ENCODE measurements at regions not wholly inside any gene's neighbourhood (a gene's known extent, or its start where the extent isn't known, plus 50 kb on each side); places are given as distances from the start of the nearest gene placed in this dataset.

DNA sequence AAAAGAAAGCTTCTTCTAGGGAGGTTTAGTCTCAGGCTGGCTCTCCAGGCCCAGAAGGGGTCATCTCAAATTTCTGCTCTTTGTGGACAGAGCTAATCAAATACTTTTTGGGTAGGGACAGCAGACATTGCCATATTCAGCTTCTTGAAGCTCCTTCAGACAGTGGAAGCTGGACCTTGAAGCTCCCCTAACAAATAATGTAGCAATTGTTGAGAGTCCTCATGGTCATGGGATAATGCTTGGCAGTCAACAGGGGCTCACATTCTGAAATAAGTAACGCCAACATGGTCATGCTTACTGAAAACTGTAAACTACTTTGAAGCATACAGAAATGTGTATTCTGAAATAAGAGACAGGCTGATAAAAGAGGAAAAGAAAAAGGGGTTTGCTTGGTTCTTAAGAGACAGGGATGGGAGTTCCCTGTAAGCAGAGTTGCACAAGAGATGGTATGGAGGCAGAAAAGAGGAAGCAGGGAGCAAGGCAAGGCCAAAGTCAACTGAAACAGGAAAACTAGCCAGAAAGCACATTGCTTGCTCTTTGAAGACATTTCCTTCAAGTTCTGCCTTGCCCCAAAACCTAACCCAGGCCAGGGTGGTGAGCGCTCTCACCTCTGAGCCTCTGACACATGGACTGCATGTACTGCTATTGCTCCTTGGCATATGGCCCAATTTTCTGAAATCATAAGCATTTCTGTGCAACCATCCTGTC, 53.1 kb upstream of the KMT2E start:
- no peaks in the 10 kb centered on the region for H3F3A ChIP-seq (ENCODE audit: insufficient read depth, low read depth)
- H3K9me2 ChIP-seq (ENCODE audit: insufficient read depth) = no peaks in the 10 kb centered on the region
- ChIA-PET CTCF (no interaction called here), POLR2A (ENCODE audit: unreplicated experiment) (interaction anchor here (0.6 kb wide), 1 partner anchor 46 kb away, joined by 7 read pairs; no protein-coding TSS in a partner anchor)
- H3K79me2 ChIP-seq (ENCODE audit: low read depth) = no peaks in the 10 kb centered on the region
- intact Hi-C loops (cut with micrococcal nuclease; ENCODE audit: unreplicated experiment) = no loop called here
- H3K4me3 ChIP-seq = no peak overlapping the region
- no TSS peak for BruUV-seq (replicated peaks)
- no peaks in the 10 kb centered on the region for H4K20me1 ChIP-seq (ENCODE audit: insufficient read depth)
- H3K27ac ChIP-seq = no peak overlapping the region
- no peak overlapping the region for H2AFZ ChIP-seq
- no peak for DNase-seq
- H3K9me3 ChIP-seq (ENCODE audit: insufficient read depth, low read depth) = no peaks in the 10 kb centered on the region
- no peak overlapping the region for H3K4me2 ChIP-seq
- H3K36me3 ChIP-seq (ENCODE audit: low read depth) = no peaks in the 10 kb centered on the region
- H3K4me1 ChIP-seq (replicated peaks; ENCODE audit: insufficient read depth) = no peaks in the 10 kb centered on the region
- TF ChIP-seq, protein P1, sequence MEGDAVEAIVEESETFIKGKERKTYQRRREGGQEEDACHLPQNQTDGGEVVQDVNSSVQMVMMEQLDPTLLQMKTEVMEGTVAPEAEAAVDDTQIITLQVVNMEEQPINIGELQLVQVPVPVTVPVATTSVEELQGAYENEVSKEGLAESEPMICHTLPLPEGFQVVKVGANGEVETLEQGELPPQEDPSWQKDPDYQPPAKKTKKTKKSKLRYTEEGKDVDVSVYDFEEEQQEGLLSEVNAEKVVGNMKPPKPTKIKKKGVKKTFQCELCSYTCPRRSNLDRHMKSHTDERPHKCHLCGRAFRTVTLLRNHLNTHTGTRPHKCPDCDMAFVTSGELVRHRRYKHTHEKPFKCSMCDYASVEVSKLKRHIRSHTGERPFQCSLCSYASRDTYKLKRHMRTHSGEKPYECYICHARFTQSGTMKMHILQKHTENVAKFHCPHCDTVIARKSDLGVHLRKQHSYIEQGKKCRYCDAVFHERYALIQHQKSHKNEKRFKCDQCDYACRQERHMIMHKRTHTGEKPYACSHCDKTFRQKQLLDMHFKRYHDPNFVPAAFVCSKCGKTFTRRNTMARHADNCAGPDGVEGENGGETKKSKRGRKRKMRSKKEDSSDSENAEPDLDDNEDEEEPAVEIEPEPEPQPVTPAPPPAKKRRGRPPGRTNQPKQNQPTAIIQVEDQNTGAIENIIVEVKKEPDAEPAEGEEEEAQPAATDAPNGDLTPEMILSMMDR (conservative IDR thresholded peaks at IDR 0.05) = no peak
- no peak for TF ChIP-seq EZH2 (IDR thresholded peaks at IDR 0.05; ENCODE audit: low read depth)
- no peaks in the 10 kb centered on the region for H3K27me3 ChIP-seq (ENCODE audit: insufficient read depth, low read depth)

DNA sequence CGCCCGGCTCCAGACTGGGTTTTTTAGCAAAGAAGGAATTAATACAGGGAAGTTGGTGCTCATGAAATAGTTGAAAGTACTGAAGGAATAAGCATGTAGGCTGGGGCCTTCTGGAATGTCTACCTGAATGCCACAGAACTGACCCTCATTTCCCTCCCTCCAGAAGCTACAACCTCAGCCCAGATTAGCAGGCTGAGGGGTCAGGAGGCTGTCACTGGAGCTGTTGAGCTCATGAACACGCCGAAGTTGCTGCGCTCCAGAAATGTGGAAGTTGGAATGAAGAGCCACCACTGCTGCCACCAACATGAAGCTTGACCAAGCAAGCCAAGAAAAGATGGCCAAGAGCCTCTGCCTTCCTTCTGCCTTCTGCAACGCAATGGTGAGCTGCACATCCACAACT, 52.2 kb upstream of the KMT2E start:
- TF ChIP-seq EZH2 (IDR thresholded peaks at IDR 0.05; ENCODE audit: low read depth) = no peak
- TF ChIP-seq, protein P1 (conservative IDR thresholded peaks at IDR 0.05) = no peak
- Histone ChIP-seq H3F3A (ENCODE audit: insufficient read depth, low read depth) (no peaks in the 10 kb centered on the region), H3K9me2 (ENCODE audit: insufficient read depth) (no peaks in the 10 kb centered on the region), H3K27me3 (ENCODE audit: insufficient read depth, low read depth) (no peaks in the 10 kb centered on the region), H3K4me2 (no peak overlapping the region), H3K4me3 (no peak overlapping the region), H3K27ac (no peak overlapping the region), H2AFZ (no peak overlapping the region), H3K4me1 (replicated peaks; ENCODE audit: insufficient read depth) (no peaks in the 10 kb centered on the region), H3K9me3 (ENCODE audit: insufficient read depth, low read depth) (no peaks in the 10 kb centered on the region), H3K79me2 (ENCODE audit: low read depth) (no peaks in the 10 kb centered on the region), H3K36me3 (ENCODE audit: low read depth) (no peaks in the 10 kb centered on the region), H4K20me1 (ENCODE audit: insufficient read depth) (no peaks in the 10 kb centered on the region)
- ChIA-PET POLR2A (ENCODE audit: unreplicated experiment) (no interaction called here), CTCF (no interaction called here)
- no peak for DNase-seq
- no TSS peak for BruUV-seq (replicated peaks)
- intact Hi-C loops (cut with micrococcal nuclease; ENCODE audit: unreplicated experiment) = no loop called here

DNA sequence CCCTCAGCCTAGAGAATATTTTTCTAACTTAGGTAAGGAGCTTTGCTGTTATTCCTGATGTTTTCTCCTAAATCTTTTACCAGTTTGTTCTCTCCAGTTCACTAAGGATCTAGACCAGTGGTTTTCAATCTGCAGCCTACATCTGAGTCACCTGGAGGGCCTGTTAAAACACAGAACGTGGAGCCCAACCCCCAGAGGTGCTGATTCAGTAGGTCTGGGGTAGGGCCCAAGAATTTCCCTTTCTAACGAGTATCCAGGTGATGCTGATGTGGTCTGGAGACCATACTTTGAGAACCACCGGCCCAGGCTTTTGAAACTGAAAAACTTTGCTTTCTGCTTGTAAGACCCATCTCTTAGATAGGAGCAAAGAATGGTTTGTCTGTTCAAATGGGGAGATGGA, 51.2 kb upstream of the KMT2E start:
- no peak for DNase-seq

More for the DNA sequence above, 51.2 kb upstream of the KMT2E start:
- no peak overlapping the region for H3K27ac ChIP-seq
- BruUV-seq (replicated peaks) = no TSS peak
- no peaks in the 10 kb centered on the region for H3K27me3 ChIP-seq (ENCODE audit: insufficient read depth, low read depth)
- no peaks in the 10 kb centered on the region for H3K4me1 ChIP-seq (replicated peaks; ENCODE audit: insufficient read depth)
- H3K79me2 ChIP-seq (ENCODE audit: low read depth) = no peaks in the 10 kb centered on the region
- POLR2A ChIA-PET (ENCODE audit: unreplicated experiment) = no interaction called here
- H3F3A ChIP-seq (ENCODE audit: insufficient read depth, low read depth) = no peaks in the 10 kb centered on the region
- no peaks in the 10 kb centered on the region for H4K20me1 ChIP-seq (ENCODE audit: insufficient read depth)
- no peak for TF ChIP-seq EZH2 (IDR thresholded peaks at IDR 0.05; ENCODE audit: low read depth)
- TF ChIP-seq, protein P1 (conservative IDR thresholded peaks at IDR 0.05) = no peak
- H3K36me3 ChIP-seq (ENCODE audit: low read depth) = no peaks in the 10 kb centered on the region
- CTCF ChIA-PET = interaction anchor here (0.6 kb wide), 1 partner anchor 526 kb away, joined by 6 read pairs; no protein-coding TSS in a partner anchor
- intact Hi-C loops (cut with micrococcal nuclease; ENCODE audit: unreplicated experiment) = no loop called here
- no peak overlapping the region for H3K4me3 ChIP-seq
- no peaks in the 10 kb centered on the region for H3K9me2 ChIP-seq (ENCODE audit: insufficient read depth)
- no peak overlapping the region for H3K4me2 ChIP-seq
- no peaks in the 10 kb centered on the region for H3K9me3 ChIP-seq (ENCODE audit: insufficient read depth, low read depth)
- H2AFZ ChIP-seq = no peak overlapping the region

Measured in PC-9 (cell line).